Activated T-helper 17 cell treated with anti-CD3 and anti-CD28 coated beads, Interleukin-2, amount 50 U/mL, for 72 hours (primary cell): ENCODE measurements at regions not wholly inside any gene's neighbourhood (a gene's known extent, or its start where the extent isn't known, plus 50 kb on each side); places are given as distances from the start of the nearest gene placed in this dataset.
"Not testable (repeated sequence)": the region's sequence is repeated elsewhere in the genome, so short reads cannot be mapped to it uniquely, and the experiment has no call there.

Source experiments
- ATAC-seq: fragments of 150-1000 bp; cut with Tn5 transposase; replicated peaks from 2 replicates; pipeline ENCODE4 v1.10.0; 2021; ENCODE audit warnings: mild to moderate bottlenecking, moderate library complexity
- H3K27ac Mint-ChIP-seq: one replicate; pipeline ENCODE4 v1.8.0; 2022; ENCODE audit warnings: mixed read lengths
- H3K27me3 Mint-ChIP-seq: one replicate; pipeline ENCODE4 v1.8.0; 2022; ENCODE audit warnings: mixed read lengths
- H3K36me3 Mint-ChIP-seq: one replicate; pipeline ENCODE4 v1.8.0; 2022; ENCODE audit warnings: low read depth, mild to moderate bottlenecking, mixed read lengths
- H3K4me1 Mint-ChIP-seq: one replicate; pipeline ENCODE4 v1.8.0; 2022; ENCODE audit warnings: mixed read lengths
- H3K4me3 Mint-ChIP-seq: one replicate; pipeline ENCODE4 v1.8.0; 2022; ENCODE audit warnings: mild to moderate bottlenecking, mixed read lengths
- H3K9me3 Mint-ChIP-seq: one replicate; pipeline ENCODE4 v1.8.0; 2022; ENCODE audit warnings: mixed read lengths

GRCh38 chr9:67162827-67163226, 170.5 kb upstream of the SPATA31A3 start:
- H3K4me1 Mint-ChIP-seq, H3K9me3 Mint-ChIP-seq, H3K27me3 Mint-ChIP-seq, H3K36me3 Mint-ChIP-seq, ATAC-seq, H3K27ac Mint-ChIP-seq, H3K4me3 Mint-ChIP-seq: not testable (repeated sequence)

GRCh38 chr9:67155218-67155617, 162.9 kb upstream of the SPATA31A3 start:
- not testable (repeated sequence) for H3K27me3 Mint-ChIP-seq, H3K4me3 Mint-ChIP-seq, H3K9me3 Mint-ChIP-seq, H3K4me1 Mint-ChIP-seq, H3K27ac Mint-ChIP-seq, H3K36me3 Mint-ChIP-seq, ATAC-seq

- not testable (repeated sequence) for H3K4me3 Mint-ChIP-seq, H3K4me1 Mint-ChIP-seq, H3K27ac Mint-ChIP-seq, ATAC-seq, H3K27me3 Mint-ChIP-seq, H3K9me3 Mint-ChIP-seq, H3K36me3 Mint-ChIP-seq
Observed at GRCh38 chr9:67153501-67153900, 161.2 kb upstream of the SPATA31A3 start.

DNA sequence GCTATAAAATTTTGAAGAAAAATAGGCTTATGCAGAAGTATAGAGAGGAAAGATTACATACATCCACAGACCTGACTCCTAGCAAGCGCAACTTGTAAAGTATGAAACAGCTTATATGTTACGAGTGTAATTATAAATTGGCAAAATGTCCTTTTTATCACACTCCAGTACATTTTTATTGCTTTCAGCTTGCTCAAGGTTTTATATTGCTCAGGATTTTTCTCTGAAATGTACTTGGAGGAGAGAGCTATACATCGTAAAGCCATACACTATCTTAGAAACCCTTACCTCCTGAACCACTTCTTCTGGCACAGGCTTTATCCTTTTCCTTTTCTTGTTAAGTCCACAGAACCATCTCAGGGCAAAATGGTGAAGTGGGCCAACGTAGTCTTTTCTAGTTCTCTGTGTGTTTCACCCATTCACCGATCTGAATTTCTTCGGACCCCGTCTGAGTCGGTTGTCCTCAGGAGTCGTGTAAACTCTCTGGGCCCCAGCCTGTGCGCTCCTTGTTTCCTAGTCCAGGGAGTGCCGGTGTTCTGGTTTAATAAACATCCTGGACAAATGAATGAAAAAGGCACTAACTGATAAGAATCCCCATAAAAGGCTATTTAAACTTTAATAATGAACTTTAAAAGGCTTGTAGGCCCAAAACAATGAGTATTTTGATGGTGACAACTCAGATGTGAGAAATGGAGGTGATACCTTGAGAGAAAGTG, 150.2 kb upstream of the SPATA31A3 start:
- not testable (repeated sequence) for H3K4me3 Mint-ChIP-seq, H3K4me1 Mint-ChIP-seq, H3K27me3 Mint-ChIP-seq, H3K36me3 Mint-ChIP-seq, H3K27ac Mint-ChIP-seq, H3K9me3 Mint-ChIP-seq, ATAC-seq

GRCh38 chr9:67136376-67136775, 144.0 kb upstream of the SPATA31A3 start:
- not testable (repeated sequence) for H3K27ac Mint-ChIP-seq, H3K9me3 Mint-ChIP-seq, H3K36me3 Mint-ChIP-seq, H3K4me1 Mint-ChIP-seq, H3K4me3 Mint-ChIP-seq, H3K27me3 Mint-ChIP-seq, ATAC-seq

GRCh38 chr9:67133124-67133523, 140.8 kb upstream of the SPATA31A3 start:
- not testable (repeated sequence) for ATAC-seq

GRCh38 chr9:67116761-67117160, 124.4 kb upstream of the SPATA31A3 start:
- not testable (repeated sequence) for H3K27ac Mint-ChIP-seq, H3K36me3 Mint-ChIP-seq, H3K27me3 Mint-ChIP-seq, H3K4me1 Mint-ChIP-seq, H3K9me3 Mint-ChIP-seq, H3K4me3 Mint-ChIP-seq, ATAC-seq

More at GRCh38 chr9:67133124-67133523, 140.8 kb upstream of the SPATA31A3 start:
- not testable (repeated sequence) for H3K4me1 Mint-ChIP-seq, H3K4me3 Mint-ChIP-seq, H3K9me3 Mint-ChIP-seq, H3K36me3 Mint-ChIP-seq, H3K27ac Mint-ChIP-seq, H3K27me3 Mint-ChIP-seq

DNA sequence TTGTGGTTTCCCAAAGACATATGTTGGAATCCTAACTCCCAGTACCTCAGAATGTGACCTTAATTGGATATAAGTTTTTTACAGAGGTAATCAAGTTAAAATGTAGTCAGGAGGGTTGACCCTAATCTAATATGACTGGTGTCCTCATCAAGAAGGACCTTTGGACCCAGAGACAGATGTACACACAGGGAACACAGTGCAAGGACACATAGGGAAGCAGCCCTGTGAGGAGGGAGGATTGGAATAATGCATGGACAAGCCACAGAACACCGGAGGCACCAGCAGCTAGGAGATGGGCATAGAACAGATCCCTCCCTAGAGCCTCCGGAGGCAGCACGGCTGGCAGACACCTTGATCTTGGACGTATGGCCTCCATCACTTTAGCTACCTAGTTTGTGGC, 119.8 kb upstream of the SPATA31A3 start:
- H3K36me3 Mint-ChIP-seq, ATAC-seq, H3K27me3 Mint-ChIP-seq, H3K4me1 Mint-ChIP-seq, H3K27ac Mint-ChIP-seq, H3K9me3 Mint-ChIP-seq, H3K4me3 Mint-ChIP-seq: not testable (repeated sequence)

GRCh38 chr9:67111733-67112132, 119.4 kb upstream of the SPATA31A3 start:
- H3K36me3 Mint-ChIP-seq, ATAC-seq, H3K4me3 Mint-ChIP-seq, H3K27me3 Mint-ChIP-seq, H3K27ac Mint-ChIP-seq, H3K4me1 Mint-ChIP-seq, H3K9me3 Mint-ChIP-seq: not testable (repeated sequence)

DNA sequence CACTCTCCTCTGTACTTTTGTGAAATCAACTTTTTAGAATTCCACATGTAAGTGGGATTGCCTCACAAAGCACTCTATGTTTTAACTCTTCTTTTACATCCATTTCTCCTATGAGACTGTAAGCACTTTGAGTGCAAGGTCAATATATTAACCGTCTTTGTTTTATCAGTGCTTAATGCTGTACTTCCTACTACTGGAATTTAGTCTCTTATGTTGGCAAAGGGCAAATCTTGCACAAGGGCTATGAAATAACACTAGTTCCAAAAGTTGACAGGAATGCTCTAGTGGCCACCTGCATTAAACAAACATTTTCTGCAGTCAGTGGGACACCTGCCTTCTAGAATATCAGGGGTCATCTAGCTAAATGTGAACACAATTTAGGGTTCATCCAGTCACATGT, 117.5 kb upstream of the SPATA31A3 start:
- not testable (repeated sequence) for H3K4me3 Mint-ChIP-seq, H3K27ac Mint-ChIP-seq, H3K4me1 Mint-ChIP-seq, H3K9me3 Mint-ChIP-seq, ATAC-seq, H3K27me3 Mint-ChIP-seq, H3K36me3 Mint-ChIP-seq

DNA sequence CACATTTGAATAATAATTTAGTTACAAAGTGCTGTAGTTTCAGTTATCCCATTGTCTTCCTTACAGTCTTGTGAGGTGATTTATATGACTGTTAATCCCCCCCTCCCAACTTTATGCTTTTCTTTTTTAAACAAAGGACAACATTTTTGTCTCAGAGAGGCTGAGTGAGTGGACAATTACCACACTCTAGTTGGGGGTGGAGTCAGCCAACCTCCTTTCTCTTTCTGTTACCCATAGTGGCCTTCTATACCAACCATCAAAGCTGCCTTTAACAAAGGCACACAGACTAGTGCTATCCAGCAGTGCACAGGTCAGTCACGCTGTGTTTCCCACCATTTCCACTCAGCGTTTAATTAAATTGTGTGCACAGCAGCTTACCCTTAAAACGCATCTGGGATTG, 114.3 kb upstream of the SPATA31A3 start:
- H3K36me3 Mint-ChIP-seq, H3K4me3 Mint-ChIP-seq, H3K4me1 Mint-ChIP-seq, H3K27ac Mint-ChIP-seq, H3K9me3 Mint-ChIP-seq, H3K27me3 Mint-ChIP-seq, ATAC-seq: not testable (repeated sequence)

DNA sequence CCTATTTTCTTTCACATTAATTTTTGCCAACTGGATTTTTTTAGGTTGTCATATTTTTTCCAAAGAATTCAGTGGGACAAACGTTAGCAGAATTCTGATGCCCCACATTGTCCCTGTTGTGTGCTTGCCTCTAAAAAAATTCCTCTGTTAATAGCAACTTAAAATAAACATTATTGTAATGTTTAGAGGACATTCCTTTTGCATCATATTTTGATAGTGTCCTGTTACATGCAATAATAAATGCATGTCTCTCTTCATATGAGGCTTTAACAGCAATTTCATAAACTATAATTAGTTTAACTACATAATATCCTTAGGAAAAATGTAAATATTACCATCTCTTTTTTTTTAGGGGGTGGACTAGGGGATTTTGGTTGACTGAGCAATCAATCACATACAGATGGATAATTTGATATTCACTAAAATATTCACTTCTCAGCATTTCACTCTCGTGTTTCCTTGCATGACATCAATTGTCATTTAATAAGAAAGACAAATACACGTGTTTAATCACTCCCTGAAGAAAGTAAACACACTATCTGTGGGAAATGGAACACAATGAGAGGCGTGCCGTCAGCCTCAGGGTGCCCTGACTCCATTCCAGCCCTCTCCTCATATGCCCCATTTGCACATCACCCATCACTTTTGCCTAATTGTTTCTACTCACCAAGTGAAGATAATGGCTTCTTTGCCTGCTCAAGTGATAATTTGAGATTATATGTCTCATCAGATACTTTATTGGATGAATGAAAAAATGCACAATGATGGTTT, 110.3 kb upstream of the SPATA31A3 start:
- H3K36me3 Mint-ChIP-seq, H3K4me3 Mint-ChIP-seq, H3K27me3 Mint-ChIP-seq, H3K27ac Mint-ChIP-seq, H3K4me1 Mint-ChIP-seq, H3K9me3 Mint-ChIP-seq, ATAC-seq: not testable (repeated sequence)

DNA sequence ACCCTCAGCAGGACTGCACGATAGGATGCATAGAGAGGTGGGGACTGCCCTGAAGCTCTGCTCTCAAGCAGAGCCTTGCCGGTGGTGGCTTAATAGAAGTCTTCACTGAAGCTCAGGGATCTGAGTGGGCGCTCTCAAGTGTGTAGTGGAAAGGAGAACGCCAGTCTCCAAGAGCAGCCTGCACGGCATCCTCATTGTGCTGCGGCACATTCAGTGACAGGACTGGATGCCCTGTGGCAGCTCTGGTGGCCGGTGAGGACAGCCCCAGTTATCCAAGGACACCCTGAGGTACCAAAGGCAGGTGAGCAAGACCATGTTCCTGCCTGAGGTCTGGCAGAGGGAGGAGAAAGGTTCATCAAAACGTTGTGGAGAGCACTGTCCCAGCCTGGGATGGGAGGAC, 98.8 kb upstream of the SPATA31A3 start:
- not testable (repeated sequence) for H3K9me3 Mint-ChIP-seq, H3K36me3 Mint-ChIP-seq

DNA sequence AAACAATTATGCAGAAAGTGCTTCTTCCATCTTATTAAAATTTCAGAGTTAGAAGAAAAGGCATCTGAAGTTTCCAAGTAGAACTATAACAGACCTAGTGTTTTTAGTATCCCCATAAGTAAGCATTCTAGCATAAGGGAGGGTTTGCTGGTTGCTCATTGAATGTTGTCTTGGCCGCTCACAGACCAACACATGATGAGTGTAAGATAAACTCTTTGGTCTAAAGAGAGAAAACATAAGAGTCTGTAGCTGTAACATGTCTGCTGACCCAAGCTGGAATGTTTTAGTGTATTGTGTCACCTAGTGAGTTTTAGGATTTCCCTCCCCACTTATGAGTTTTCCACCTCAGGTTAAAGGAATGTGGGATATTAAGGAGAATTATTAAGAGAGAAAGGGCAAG, 94.5 kb upstream of the SPATA31A3 start:
- not testable (repeated sequence) for ATAC-seq, H3K27me3 Mint-ChIP-seq, H3K27ac Mint-ChIP-seq, H3K4me1 Mint-ChIP-seq, H3K9me3 Mint-ChIP-seq, H3K4me3 Mint-ChIP-seq, H3K36me3 Mint-ChIP-seq

More for the DNA sequence above, 98.8 kb upstream of the SPATA31A3 start:
- not testable (repeated sequence) for ATAC-seq, H3K4me3 Mint-ChIP-seq, H3K27ac Mint-ChIP-seq, H3K27me3 Mint-ChIP-seq, H3K4me1 Mint-ChIP-seq

DNA sequence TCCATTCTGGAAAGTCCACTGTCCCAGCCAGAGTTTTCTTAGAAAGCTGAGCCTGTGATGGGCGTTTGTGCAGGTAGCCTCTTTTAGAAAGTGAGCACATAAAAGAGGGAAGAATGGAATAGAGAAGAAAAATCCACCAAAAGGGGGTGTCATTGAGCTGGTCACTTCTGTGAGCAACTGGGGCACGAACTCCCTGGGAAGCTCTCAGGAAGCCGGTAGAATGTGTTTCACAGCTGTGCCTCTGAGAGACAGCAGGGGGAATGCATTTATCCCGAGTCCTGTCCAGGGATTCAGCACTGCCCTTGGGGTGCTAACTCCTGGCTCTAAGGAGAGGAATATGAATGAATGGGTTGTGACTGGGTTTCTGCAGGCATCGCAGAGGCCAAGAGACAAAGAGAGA, 73.8 kb upstream of the SPATA31A3 start:
- not testable (repeated sequence) for H3K9me3 Mint-ChIP-seq, H3K27ac Mint-ChIP-seq, H3K36me3 Mint-ChIP-seq

More for the DNA sequence above, 73.8 kb upstream of the SPATA31A3 start:
- not testable (repeated sequence) for H3K4me3 Mint-ChIP-seq, ATAC-seq, H3K4me1 Mint-ChIP-seq, H3K27me3 Mint-ChIP-seq
